Stimulated activated CD8-positive, alpha-beta memory T cell treated with anti-CD3 and anti-CD28 coated beads, Interleukin-7, amount 100 ng/mL, for 48 hours (primary cell): ENCODE measurements at regions not wholly inside any gene's neighbourhood (a gene's known extent, or its start where the extent isn't known, plus 50 kb on each side); places are given as distances from the start of the nearest gene placed in this dataset.

Source experiments
- DNase-seq, 2 donors: peaks; one replicate each; pipeline ENCODE4 v3.0.0-alpha.2; 2020; ENCODE audit warnings: low read depth in 1 of 2; ENCODE audit errors: extremely low read depth in 1 of 2

GRCh38 chr2:82317012-82317411 is 2012.5 kb upstream of the LRRTM1 start:
- DNase-seq = no peak

GRCh38 chr2:82316586-82316985 is 2012.0 kb upstream of the LRRTM1 start:
- no peak for DNase-seq

GRCh38 chr2:82314836-82315472 is 2010.4 kb upstream of the LRRTM1 start:
- no peak for DNase-seq

- no peak for DNase-seq
These were observed 2003.0 kb upstream of the LRRTM1 start for GRCh38 chr2:82307511-82307910.

GRCh38 chr2:82301506-82301905 is 1997.0 kb upstream of the LRRTM1 start:
- DNase-seq = no peak

- no peak for DNase-seq
These were observed 1984.9 kb upstream of the LRRTM1 start for GRCh38 chr2:82289446-82289845.

- no peak for DNase-seq
These were observed 1978.5 kb upstream of the LRRTM1 start for GRCh38 chr2:82283075-82283474.

GRCh38 chr2:82282111-82282882 is 1977.7 kb upstream of the LRRTM1 start:
- no peak for DNase-seq

GRCh38 chr2:82279367-82279766 is 1974.8 kb upstream of the LRRTM1 start:
- DNase-seq = no peak

GRCh38 chr2:82278416-82278815 is 1973.9 kb upstream of the LRRTM1 start:
- no peak for DNase-seq

- no peak for DNase-seq
These were observed 1971.0 kb upstream of the LRRTM1 start for GRCh38 chr2:82275599-82275998.

GRCh38 chr2:82268446-82268845 is 1963.9 kb upstream of the LRRTM1 start:
- DNase-seq = no peak

GRCh38 chr2:82260521-82260920 is 1956.0 kb upstream of the LRRTM1 start:
- no peak for DNase-seq

- DNase-seq = no peak
These were observed 1955.0 kb upstream of the LRRTM1 start for GRCh38 chr2:82259551-82259950.

GRCh38 chr2:82257796-82258555 is 1953.4 kb upstream of the LRRTM1 start:
- DNase-seq = no peak

GRCh38 chr2:82256983-82257632 is 1952.6 kb upstream of the LRRTM1 start:
- no peak for DNase-seq

GRCh38 chr2:82256288-82256687 is 1951.7 kb upstream of the LRRTM1 start:
- DNase-seq = no peak

GRCh38 chr2:82254728-82255127 is 1950.2 kb upstream of the LRRTM1 start:
- no peak for DNase-seq

GRCh38 chr2:82246220-82246775 is 1941.7 kb upstream of the LRRTM1 start:
- no peak for DNase-seq

GRCh38 chr2:82239176-82239575 is 1934.6 kb upstream of the LRRTM1 start:
- DNase-seq = no peak
